NCI-H1092 treated with DMSO at 0.1 percent for 48 hours (cell line): ENCODE measurements at regions not wholly inside any gene's neighbourhood (a gene's known extent, or its start where the extent isn't known, plus 50 kb on each side); places are given as distances from the start of the nearest gene placed in this dataset.
A peak's percentile ranks its signal among the peaks of the same experiment; 100 is the strongest.
"Not testable (repeated sequence)": the region's sequence is repeated elsewhere in the genome, so short reads cannot be mapped to it uniquely, and the experiment has no call there.

Experiments used
- DNase-seq: peaks from one replicate; lab custom pipeline; 2025; lab: John Stamatoyannopoulos, UW

DNA sequence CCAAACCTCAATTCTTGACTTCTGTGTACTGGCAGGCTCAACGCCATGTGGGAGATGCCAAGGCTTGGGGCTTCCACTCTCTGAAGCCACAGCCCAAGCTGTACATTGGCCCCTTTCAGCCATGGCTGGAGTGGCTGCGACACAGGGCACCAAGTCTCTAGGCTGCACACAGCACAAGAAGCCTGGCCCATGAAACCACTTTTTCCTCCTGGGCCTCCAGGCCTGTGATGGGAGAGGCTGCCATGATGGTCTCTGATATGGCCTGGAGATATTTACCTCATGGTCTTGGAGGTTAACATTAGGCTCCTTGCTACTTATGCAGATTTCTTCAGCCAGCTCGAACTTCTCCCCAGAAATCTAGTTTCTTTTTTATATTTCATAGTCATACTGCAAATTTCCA is 724.1 kb downstream of the RNF144A start:
- DNase-seq, result not testable (repeated sequence)

DNA sequence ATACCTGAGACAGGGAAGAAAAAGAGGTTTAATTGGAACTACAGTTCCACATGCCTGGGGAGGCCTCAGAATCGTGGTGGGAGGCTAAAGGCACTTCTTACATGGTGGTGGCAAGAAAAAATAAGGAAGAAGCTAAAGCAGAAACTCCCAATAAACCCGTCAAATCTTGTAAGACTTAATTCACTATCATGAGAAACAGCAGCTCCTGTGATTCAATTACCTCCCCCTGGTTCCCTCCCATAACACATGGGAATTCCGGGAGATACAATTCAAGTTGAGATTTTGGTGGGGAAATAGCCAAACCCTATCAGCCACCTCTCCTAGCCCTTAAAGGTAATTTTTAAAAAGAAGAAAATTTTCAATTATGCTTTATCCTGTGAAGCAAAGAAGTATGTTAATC is 728.8 kb downstream of the RNF144A start:
- no peak for DNase-seq

DNA sequence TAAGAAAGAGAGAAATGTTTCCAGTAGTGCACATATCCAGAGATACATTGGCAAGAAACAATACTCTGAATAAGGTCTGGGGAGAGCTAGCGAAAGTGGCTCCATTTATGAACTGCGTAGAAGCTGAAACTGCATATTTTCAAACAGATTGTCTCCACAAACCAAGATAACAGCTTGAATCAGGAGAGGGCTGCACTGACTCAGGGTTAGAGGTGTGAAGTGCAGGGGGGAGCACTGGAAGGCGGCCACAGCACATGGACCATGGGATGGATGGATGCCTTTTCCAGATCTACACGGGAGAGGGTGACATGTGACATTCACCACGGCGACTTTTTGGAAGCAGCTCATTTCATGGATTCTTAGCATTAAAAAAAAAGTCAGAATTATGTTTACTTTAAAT is 729.4 kb downstream of the RNF144A start:
- DNase-seq, result no peak

DNA sequence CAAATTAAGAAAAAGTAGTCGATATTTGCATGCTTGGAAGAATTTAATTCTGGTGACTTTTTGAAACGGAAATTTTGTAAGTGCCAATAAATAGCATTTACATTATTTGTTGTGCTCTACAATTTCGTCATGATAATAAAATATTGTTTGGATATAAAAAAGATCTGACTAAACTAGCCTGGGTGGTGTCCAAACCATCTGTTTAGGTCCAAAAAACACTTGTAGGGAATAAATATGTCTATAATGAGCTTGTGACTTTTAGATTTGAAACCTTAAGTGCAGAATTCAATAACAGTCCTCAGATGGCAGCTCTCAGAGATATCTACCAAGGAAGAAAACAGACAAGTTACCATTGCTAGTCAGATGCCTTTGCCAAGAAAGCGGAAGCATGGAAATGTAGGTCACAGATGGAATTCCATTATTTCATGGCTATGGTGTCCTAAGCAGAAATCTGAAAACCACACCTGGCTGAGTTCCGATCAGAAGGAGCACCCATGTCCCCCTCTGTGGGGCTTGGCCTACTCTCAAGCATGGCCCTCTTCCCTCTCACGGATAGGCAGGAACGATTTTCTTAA is 731.1 kb downstream of the RNF144A start:
- no peak for DNase-seq

DNA sequence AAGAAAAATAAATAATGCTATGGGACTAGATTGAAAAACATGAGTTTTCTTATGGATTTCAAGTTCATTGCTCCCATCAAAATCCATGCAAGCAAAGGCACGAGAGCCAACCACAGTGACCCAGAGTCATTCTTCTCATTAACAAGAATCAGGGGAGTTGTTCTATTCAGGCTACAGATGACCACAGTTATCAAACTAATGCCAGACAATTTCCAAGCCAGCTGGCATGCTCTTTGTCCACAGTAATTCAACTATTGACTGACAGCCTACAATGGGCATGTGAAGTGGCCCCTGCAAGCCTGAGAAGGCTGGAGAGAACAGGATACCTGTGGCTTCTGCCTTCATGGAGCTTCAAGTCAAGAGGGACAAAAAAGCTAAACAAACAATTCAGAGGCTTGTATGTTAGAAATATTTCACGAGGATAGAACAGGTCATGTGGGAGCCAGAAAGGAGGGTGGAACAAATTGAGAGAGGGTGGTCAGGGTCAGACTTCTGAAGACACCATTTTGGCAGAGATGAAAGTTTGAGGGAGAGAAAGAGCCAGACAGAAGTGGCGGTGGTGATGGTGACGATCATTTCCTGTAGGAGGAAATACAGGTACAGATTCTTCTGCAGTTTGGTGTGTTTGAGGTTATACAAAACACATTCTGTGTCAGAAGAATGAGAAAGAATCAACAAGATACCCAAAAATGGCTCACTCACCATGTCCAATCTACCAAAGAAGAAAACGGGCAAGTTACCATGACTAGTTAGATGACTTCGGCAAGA is 732.4 kb downstream of the RNF144A start:
- no peak for DNase-seq

DNA sequence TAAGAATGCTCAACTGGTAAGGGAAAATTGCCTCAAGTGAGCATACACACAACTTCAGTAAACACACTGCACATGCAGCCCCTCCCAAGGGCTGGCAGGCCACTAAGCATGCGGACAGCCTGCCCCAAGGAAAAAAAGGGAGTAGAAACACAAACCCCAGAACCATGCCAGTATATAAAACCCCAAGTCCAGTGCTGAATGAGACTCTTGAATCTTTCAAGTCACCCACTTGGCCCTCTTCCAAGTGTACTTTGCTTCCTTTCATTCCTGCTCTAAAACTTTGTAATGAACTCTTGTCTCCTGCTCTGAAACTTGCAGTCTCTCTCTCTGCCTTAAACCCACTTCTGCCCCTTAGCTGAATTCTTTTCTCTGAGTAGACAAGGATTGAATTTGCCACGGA is 736.4 kb downstream of the RNF144A start:
- DNase-seq, result no peak

DNA sequence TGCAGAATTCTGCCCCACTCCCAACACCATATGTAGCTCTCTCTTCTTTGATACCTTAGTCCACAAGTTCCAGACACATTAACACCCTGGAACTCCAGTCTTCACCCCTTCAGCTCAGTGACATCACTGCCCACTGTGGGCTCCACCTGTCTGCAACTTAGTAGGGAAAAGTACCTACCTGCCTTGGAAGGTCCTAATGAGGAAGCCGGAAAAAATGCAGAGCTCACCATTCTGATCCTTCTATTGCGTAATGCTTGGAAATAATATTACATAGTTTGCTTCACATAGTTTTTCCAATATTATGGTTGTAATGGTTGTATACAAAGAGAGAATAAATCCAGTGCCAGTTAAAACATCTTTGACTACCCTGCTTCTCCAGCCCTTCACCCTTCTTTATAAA is 738.4 kb downstream of the RNF144A start:
- no peak for DNase-seq

DNA sequence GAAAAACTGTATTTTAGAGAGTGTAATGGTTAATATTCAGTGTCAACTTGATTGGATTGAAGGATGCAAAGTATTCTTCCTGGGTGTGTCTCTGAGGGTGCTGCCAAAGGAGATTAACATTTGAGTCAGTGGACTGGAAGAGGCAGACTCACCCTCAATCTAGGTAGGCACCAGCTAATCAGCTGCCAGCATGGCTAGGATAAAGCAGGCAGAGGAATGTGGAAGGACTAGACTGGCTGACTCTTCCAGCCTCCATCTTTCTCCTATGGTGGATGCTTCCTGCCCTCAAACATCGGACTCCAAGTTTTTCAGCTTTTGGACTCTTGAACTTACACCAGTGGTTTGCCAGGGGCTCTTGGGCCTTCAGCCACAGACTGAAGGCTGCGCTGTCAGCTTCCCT is 740.3 kb downstream of the RNF144A start:
- DNase-seq, result not testable (repeated sequence)

DNA sequence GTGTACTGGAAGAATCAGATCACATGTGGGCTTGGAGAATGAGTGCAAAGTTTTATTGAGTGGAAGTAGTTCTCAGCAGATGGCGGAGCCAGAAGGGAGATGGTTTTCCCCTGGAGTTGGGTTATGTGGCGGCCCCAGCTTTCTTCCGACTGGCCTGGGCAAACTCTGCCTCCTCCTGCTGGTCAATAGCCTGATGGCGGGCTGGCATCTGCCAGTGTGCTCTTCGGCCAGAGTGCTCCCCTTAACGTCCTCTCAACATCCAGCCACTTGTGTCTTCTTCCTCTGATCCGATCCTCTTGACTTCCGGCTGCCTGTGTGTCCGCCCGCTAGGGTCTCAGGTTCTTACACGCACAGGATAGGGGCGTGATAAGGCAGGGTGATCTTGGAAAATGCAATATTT is 741.3 kb downstream of the RNF144A start:
- no peak for DNase-seq

DNA sequence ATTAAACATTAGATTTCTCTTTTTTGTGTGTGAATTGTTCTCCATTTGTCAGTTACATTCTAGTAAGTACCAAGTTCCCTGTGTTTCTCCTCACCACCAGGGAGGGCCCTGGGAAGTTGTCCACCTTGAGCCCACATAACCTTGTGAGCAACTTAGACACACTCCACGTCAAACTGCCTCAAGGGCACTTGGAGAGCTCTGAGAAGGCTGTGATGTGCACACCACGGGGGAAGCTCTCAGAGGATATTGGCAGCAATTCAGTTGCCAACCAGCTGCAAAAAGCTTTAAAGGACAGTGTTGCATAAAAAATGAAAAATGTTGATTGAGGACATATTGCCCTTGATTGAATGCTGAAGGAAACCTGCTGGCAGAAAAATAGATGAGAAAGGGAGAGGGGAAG is 743.6 kb downstream of the RNF144A start:
- peak; percentile 43 for DNase-seq

DNA sequence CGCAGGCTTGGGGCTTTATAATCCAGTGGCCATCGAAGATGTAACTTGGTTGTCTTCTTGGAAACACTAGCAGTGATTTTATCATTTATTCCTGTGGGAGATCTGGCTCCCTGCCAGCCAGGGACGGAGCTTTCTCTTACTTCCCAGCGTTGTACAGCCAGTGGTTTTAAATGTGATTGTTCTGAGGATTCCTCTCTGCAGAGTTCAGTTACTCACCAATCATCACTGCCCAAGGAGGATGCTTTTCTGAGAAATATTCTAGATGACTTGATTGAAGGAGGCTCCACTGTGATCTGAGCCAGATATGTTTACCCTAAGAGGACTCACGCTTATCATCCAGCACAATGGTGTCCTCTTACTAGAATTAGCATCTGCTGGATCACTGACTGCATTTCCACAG is 744.3 kb downstream of the RNF144A start:
- no peak for DNase-seq

DNA sequence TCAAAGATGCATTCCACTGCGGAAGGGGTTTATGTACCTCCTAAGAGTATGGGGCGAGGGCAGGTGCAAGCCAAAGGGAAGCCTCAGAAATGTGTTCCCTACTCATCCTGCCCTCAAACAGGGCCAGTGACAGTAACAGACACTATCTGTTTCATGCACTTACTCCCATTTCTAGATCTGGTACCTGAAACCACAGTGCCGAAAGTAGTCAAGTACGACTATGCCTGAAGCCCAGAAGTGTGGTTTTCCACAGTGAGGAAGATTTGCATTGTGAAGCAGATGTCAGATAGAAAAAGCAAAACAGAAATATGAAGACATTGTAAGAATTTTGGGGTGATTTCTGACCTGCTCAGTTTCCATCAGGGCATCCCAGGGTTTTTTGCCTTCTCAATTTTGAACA is 748.7 kb downstream of the RNF144A start:
- no peak for DNase-seq

DNA sequence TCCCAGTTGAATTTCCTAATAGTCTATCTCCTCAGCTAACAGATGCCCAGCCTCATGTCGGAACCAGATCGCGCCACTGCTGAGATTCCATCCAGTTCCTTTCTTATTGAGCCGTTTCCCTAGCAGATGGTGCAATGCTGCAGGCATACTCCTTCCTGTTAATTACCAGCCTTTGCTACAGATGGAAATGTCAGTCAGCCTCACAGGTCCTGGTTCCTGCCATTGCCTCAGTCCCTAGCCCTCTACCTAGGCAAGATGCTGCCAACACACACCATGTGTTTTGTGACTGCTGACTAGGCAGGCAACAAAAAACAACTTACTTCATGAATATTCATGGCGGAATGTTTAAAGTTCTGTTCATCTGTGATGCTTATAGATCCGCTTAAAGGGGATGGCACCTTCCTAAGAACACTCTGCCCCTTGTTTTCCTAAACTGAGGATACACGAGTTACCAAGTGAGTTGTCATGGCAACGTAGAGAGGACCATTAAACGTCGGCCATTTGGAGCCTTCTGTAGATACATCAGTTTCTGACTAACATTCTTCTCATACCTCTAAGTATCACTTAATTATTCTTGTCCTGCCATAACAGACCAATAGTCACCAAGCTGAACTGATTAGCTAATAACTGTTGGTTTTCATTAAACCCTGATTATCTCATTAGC is 749.5 kb downstream of the RNF144A start:
- no peak for DNase-seq

DNA sequence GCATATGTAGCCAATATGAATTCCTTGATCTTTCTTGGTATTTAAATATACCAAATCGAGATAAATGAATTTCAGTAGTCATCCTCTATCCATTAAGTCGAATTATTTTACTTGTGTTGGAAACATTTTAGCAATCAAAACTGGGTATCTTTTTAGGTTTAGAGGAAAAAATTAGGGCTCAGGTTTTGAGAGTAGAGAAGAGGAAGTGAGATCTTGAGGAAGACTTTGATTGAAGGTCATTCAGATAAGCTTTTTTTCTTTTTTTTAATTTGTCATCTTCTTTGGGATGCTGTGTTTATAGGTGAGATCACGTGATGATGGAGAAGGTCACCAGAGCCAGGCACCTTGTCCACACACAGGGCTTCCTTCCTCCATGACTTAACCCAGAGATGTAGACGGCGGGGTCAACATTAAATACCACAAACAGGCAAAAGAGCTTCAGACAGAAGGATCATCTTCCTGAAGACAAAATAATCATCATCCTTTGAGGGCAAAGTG is 750.1 kb downstream of the RNF144A start:
- DNase-seq, result no peak

DNA sequence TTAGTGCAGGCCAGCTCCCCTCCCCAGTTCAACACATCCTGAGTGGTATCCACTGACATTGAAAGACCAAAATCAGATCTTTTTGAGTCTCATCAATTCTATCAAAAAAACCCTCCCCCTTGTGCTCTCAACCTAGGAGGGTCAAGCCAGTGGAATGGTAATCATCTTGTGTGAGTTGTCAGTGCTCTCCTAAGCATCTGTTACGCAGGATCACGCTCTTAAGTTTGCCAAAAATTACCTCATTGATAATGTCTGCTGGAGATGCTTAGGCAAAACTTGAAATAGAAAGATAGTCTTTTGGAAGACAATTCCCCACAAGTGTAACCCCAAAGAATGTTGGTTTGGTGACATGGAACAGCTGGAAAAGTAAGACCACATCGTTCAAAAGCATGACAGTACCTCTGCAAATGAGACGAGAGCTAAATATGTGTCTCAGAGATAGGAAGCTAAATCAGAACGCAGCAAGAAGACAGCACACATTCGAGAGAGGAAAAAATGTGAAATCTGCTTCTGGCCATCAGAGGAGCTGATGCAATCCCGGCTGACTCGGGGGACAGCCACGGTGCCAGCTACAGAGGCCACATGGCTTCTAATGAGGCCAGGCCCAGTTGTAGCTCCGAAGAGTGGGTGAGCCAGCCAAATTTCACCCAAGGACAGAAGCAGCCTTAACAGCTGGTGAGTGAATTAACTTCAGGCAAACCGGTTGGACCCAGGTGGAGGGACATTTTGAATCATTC is 753.9 kb downstream of the RNF144A start:
- DNase-seq, result no peak

DNA sequence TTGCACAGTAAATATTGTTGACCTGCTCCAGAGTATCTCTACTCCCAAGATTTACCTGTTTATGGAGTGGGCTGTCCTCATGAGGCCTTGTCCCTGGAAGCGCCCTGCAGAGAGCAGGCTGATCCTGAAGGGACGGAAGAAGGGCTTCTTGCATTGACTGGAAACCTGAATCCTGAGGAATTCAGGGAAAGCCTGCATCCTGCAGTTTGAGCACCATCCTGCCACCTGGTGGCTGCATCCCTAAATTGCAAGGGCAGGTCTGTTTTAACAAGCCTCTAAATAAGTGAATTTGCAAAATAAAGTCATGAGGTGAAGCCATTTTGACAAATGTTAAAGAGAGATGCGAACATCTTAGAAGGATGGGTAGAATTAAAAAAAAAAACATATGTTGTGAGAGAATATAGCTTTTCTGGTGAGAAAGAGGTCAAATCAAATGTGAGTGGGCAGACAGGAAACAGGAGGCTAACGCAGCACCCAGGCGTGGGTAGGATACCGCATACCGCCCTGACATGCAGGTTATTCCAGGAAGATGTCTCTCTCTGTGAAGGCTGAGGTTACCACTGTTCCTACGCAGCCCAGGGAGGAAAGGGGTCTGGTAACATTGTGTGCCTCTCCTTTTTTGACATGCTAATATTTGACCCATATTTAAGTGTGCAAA is 754.9 kb downstream of the RNF144A start:
- no peak for DNase-seq

DNA sequence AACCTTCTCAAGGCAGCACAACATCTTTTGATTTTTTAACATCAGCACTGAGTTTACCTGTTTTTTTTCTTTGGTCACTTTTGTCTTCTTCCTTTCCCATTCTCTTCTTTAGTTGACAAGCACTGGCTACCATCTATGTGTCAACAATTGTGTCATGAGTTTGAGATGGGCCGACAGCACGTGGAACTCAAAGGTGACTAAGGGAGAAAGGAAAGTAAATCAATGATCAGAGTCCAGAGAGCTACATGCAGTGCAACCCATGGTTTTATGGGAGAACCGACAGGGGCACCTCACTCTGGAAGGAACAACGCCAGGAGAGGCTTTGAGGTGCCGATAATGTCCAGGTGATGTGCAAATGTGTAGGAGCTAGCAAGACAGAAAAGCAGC is 755.5 kb downstream of the RNF144A start:
- DNase-seq, result no peak

DNA sequence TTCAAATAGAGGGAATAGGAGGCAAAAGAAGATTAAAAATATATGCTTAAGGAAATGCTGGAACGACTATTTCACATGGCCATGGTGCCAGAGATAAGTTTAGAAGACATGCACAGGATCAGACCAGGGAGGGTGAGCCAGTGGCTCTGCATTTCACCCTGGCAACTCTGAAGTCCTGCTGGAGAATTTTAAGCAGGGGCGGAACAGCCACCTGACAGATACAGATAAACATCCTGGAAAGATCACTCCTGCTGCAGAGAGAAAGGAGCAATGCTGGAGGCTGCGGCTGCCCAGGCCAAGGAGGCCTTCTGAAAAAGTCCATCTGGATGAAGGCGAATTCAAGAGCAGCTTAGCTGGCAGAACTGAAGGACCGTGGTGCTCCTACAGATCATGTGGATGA is 755.9 kb downstream of the RNF144A start:
- no peak for DNase-seq

DNA sequence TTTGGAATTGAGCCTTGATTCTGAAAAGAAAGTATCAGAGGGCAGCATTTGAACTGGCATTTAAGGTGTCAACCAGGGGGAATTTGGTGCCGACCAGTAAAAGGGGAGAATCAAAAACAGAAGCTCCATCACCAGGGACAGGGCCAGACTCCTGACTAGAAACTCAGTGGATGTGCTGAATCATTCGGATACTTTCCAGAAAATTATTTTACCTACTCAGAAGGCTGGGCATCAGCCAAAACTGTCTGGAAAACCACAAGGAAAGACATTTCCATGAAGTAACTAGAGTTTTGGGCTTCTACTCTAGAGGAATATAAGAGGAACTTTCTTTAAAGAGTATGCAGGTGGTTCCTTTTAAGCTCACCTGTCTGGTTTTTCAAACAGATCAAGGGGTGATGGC is 756.6 kb downstream of the RNF144A start:
- no peak for DNase-seq

DNA sequence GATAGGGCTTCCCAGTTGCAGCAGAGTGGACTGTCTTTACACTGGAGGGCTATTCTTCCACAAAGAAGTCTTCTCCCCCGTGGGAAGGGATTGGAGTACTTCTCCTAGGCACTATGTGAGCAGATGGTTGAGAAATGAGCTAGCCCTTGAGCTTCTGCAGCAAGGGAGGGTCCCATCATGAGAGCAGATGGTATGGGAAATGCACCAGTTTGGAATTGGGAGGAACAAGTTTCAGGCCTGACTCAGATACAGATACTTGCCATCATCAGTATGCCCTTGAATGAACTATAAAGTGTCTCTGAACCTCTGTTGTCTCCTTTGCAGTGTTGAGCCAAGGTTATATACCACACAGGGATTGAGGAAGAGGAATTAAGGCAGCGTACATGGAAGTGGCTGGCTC is 757.4 kb downstream of the RNF144A start:
- DNase-seq, result no peak

DNA sequence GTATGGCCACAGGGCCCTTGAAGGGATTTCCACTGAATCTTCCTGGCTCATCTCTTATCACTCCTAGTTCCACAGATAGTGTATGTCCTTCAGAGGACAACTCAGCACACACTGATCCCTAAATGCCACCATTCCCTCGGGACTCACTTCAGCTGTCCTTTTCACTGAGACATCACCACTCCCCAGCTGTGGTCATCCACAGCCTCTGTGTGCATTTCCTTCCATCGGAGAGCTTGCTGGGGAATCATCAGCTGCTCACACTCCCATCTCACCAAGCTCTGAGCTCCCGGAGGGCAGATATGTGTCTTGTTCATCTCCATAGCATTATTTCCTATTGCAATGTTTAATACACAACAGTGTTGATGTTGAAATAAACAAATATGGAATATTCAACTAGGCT is 759.5 kb downstream of the RNF144A start:
- no peak for DNase-seq

DNA sequence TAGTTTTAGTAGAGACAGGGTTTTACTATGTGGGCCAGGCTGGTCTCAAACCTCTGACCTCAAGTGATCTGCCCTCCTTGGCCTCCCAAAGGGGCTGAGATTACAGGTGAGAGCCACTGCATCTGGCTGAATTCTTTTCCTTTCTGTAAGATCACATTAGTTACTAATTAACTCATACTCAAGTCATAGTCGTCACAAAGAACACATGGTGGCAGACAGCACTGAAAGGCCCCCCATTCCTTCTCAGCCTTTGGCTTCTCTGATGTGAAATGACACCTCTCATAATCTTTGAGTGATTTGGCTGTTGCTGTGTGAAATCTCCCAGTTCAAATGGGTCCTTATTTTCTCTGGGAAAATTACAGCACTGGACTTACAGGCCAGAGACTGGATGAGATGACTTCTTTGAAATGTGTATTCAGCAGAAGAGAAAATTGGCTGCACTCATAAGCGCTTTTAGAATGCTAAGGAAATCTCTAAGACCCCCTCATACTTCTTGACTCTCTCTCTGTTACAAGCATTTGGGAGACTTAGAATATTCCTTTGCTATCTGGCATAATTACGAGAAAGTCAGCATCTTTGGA is 764.8 kb downstream of the RNF144A start:
- no peak for DNase-seq
